ENCODE measurements at regions not wholly inside any gene's neighbourhood (a gene's known extent, or its start where the extent isn't known, plus 50 kb on each side); places are given as distances from the start of the nearest gene placed in this dataset.
A peak's percentile ranks its signal among the peaks of the same experiment; 100 is the strongest.

- no peak for DNase-seq
These were observed 225.8 kb upstream of the ZNF717 start for GRCh38 chr3:76011121-76011520.

GRCh38 chr3:76015496-76015895 is 230.1 kb upstream of the ZNF717 start:
- DNase-seq = no peak

- DNase-seq = no peak
These were observed 230.8 kb upstream of the ZNF717 start for GRCh38 chr3:76016111-76016510.

GRCh38 chr3:76016769-76017439 is 231.6 kb upstream of the ZNF717 start:
- DNase-seq = no peak

GRCh38 chr3:76021376-76021775 is 236.0 kb upstream of the ZNF717 start:
- DNase-seq = no peak

- DNase-seq = peak; percentile 5
These were observed 239.3 kb upstream of the ZNF717 start for GRCh38 chr3:76024640-76025039.

GRCh38 chr3:76025561-76025960 is 240.2 kb upstream of the ZNF717 start:
- no peak for DNase-seq

GRCh38 chr3:76026379-76026778 is 241.0 kb upstream of the ZNF717 start:
- no peak for DNase-seq

- no peak for DNase-seq
These were observed 243.4 kb upstream of the ZNF717 start for GRCh38 chr3:76028774-76029173.

GRCh38 chr3:76034649-76035048 is 249.3 kb upstream of the ZNF717 start:
- no peak for DNase-seq

- no peak for DNase-seq
These were observed 249.8 kb upstream of the ZNF717 start for GRCh38 chr3:76035117-76035516.

GRCh38 chr3:76038949-76039348 is 253.6 kb upstream of the ZNF717 start:
- DNase-seq = no peak

GRCh38 chr3:76039431-76039830 is 254.1 kb upstream of the ZNF717 start:
- no peak for DNase-seq

- DNase-seq = no peak
These were observed 255.6 kb upstream of the ZNF717 start for GRCh38 chr3:76040946-76041345.

GRCh38 chr3:76043746-76044145 is 258.4 kb upstream of the ZNF717 start:
- DNase-seq = no peak

GRCh38 chr3:76044601-76045600 is 259.6 kb upstream of the ZNF717 start:
- no peak for DNase-seq

GRCh38 chr3:76047368-76047767 is 262.0 kb upstream of the ZNF717 start:
- DNase-seq = no peak

- no peak for DNase-seq
These were observed 264.4 kb upstream of the ZNF717 start for GRCh38 chr3:76049776-76050175.

- DNase-seq = no peak
These were observed 265.8 kb upstream of the ZNF717 start for GRCh38 chr3:76051145-76051544.

GRCh38 chr3:76054404-76054803 is 269.1 kb upstream of the ZNF717 start:
- no peak for DNase-seq

GRCh38 chr3:76061654-76062053 is 276.3 kb upstream of the ZNF717 start:
- no peak for DNase-seq

- DNase-seq = no peak
These were observed 277.7 kb upstream of the ZNF717 start for GRCh38 chr3:76063019-76063418.

GRCh38 chr3:76063811-76064210 is 278.5 kb upstream of the ZNF717 start:
- DNase-seq = no peak

- DNase-seq = peak; percentile 42
These were observed 280.6 kb upstream of the ZNF717 start for GRCh38 chr3:76065964-76066363.
